Activated CD8-positive, alpha-beta T cell treated with anti-CD3 and anti-CD28 coated beads for 36 hours (primary cell): ENCODE measurements at regions not wholly inside any gene's neighbourhood (a gene's known extent, or its start where the extent isn't known, plus 50 kb on each side); places are given as distances from the start of the nearest gene placed in this dataset.

Source experiments
- ATAC-seq: fragments of 200-7000 bp; cut with Tn5 transposase; one replicate; pipeline ENCODE4 v1.10.0; 2021; ENCODE audit warnings: mild to moderate bottlenecking, moderate library complexity
- CTCF ChIA-PET: fragments of 350-600 bp; sonication (Branson Sonifier 250); formaldehyde crosslinking; loops from one replicate; lab custom pipeline; 2021; ENCODE audit warnings: antibody characterized with exemption; lab: Charles Lee
- POLR2A ChIA-PET: fragments of 350-600 bp; sonication (Branson Sonifier 250); formaldehyde crosslinking; loops from one replicate; lab custom pipeline; 2021; ENCODE audit warnings: antibody characterized with exemption; lab: Charles Lee
- DNase-seq: peaks from one replicate; pipeline ENCODE4 v3.0.0-alpha.2; 2020
- H3K27ac Mint-ChIP-seq: one replicate; pipeline ENCODE4 v1.8.0; 2021; ENCODE audit warnings: mild to moderate bottlenecking, mixed read lengths
- H3K27me3 Mint-ChIP-seq: one replicate; pipeline ENCODE4 v1.8.0; 2021; ENCODE audit warnings: mixed read lengths
- H3K36me3 Mint-ChIP-seq: one replicate; pipeline ENCODE4 v1.8.0; 2021; ENCODE audit warnings: low read depth, mixed read lengths
- H3K4me1 Mint-ChIP-seq: one replicate; pipeline ENCODE4 v1.8.0; 2021; ENCODE audit warnings: low read depth, mixed read lengths
- H3K4me3 Mint-ChIP-seq: one replicate; pipeline ENCODE4 v1.8.0; 2021; ENCODE audit warnings: mild to moderate bottlenecking, moderate library complexity, mixed read lengths
- H3K9me3 Mint-ChIP-seq: one replicate; pipeline ENCODE4 v1.8.0; 2021; ENCODE audit warnings: mixed read lengths
- CTCF ChIP-seq: fragments of 200-600 bp; IDR thresholded peaks from one replicate; pipeline ENCODE4 v1.8.0; 2022; ENCODE audit warnings: antibody characterized with exemption, mild to moderate bottlenecking
- intact Hi-C: fragments of 100-400 bp; cut with micrococcal nuclease; formaldehyde crosslinking; loops from one replicate; pipeline ENCODE4 v1.10.0; 2022

- CTCF ChIA-PET, result no interaction called here
- intact Hi-C loops, result no loop called here
Measured at GRCh38 chr18:51437280-51438271, 240.1 kb upstream of the MEX3C start.

GRCh38 chr18:51438797-51439350 is 241.4 kb upstream of the MEX3C start:
- H3K27ac Mint-ChIP-seq, result no peak overlapping the region
- POLR2A ChIA-PET, result no interaction called here
- intact Hi-C loops, result no loop called here
- ATAC-seq, result no peak
- no peaks in the 10 kb centered on the region for H3K36me3 Mint-ChIP-seq
- no peak for DNase-seq
- CTCF ChIA-PET, result no interaction called here
- H3K4me3 Mint-ChIP-seq, result no peak overlapping the region
- no peaks in the 10 kb centered on the region for H3K9me3 Mint-ChIP-seq
- peaks cover 26% of the 10 kb centered on the region for H3K27me3 Mint-ChIP-seq
- no peak for TF ChIP-seq CTCF
- H3K4me1 Mint-ChIP-seq, result no peaks in the 10 kb centered on the region

More at GRCh38 chr18:51437280-51438271, 240.1 kb upstream of the MEX3C start:
- Mint-ChIP-seq H3K27ac (no peak overlapping the region), H3K27me3 (peaks cover 21% of the 10 kb centered on the region), H3K4me1 (no peaks in the 10 kb centered on the region), H3K9me3 (no peaks in the 10 kb centered on the region), H3K36me3 (no peaks in the 10 kb centered on the region), H3K4me3 (no peak overlapping the region)
- no peak for TF ChIP-seq CTCF
- no peak for DNase-seq
- ATAC-seq, result no peak
- POLR2A ChIA-PET, result no interaction called here

GRCh38 chr18:51442012-51442411 is 244.5 kb upstream of the MEX3C start:
- H3K36me3 Mint-ChIP-seq, result no peaks in the 10 kb centered on the region
- H3K4me1 Mint-ChIP-seq, result no peaks in the 10 kb centered on the region
- no peak overlapping the region for H3K27ac Mint-ChIP-seq
- ChIA-PET POLR2A (no interaction called here), CTCF (no interaction called here)
- H3K9me3 Mint-ChIP-seq, result no peaks in the 10 kb centered on the region
- no peak overlapping the region for H3K4me3 Mint-ChIP-seq
- H3K27me3 Mint-ChIP-seq, result peaks cover 25% of the 10 kb centered on the region
- DNase-seq (no peak), ATAC-seq (no peak)
- intact Hi-C loops, result no loop called here
- no peak for TF ChIP-seq CTCF

- no peak for TF ChIP-seq CTCF
- DNase-seq, result no peak
- Mint-ChIP-seq H3K4me3 (no peak overlapping the region), H3K36me3 (no peaks in the 10 kb centered on the region), H3K27me3 (peaks cover 8% of the 10 kb centered on the region), H3K9me3 (no peaks in the 10 kb centered on the region), H3K27ac (no peak overlapping the region), H3K4me1 (no peaks in the 10 kb centered on the region)
- CTCF ChIA-PET, result no interaction called here
- no peak for ATAC-seq
- intact Hi-C loops, result no loop called here
- POLR2A ChIA-PET, result no interaction called here
Measured at GRCh38 chr18:51446571-51447210, 249.2 kb upstream of the MEX3C start.
